ENCODE measurements at regions not wholly inside any gene's neighbourhood (a gene's known extent, or its start where the extent isn't known, plus 50 kb on each side); places are given as distances from the start of the nearest gene placed in this dataset.

DNA sequence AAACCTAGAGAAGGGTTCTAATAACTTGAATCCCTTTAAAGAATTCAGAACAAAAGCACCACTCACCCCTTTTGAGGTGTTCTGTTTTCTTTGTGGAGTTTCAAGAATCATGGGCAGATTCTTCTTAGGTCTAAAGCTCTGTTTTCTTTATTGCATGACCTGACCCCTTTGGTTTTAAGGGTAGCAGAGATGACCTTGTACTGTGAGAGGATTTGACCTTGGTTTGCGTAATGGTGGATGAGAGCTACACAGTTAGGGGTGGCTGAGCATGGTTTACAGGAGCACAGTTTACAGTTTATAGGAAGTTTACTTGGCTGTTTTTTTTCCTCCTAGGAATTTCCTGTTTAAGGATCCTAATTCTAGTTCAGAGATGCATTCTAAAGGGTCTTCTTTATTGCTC, 1095.6 kb upstream of the NRXN1 start:
- ATAC-seq (ENCODE audit: low FRiP score) (no peak), DNase-seq (ENCODE audit: low spot score) (no peak)
- TF ChIP-seq, protein P1, sequence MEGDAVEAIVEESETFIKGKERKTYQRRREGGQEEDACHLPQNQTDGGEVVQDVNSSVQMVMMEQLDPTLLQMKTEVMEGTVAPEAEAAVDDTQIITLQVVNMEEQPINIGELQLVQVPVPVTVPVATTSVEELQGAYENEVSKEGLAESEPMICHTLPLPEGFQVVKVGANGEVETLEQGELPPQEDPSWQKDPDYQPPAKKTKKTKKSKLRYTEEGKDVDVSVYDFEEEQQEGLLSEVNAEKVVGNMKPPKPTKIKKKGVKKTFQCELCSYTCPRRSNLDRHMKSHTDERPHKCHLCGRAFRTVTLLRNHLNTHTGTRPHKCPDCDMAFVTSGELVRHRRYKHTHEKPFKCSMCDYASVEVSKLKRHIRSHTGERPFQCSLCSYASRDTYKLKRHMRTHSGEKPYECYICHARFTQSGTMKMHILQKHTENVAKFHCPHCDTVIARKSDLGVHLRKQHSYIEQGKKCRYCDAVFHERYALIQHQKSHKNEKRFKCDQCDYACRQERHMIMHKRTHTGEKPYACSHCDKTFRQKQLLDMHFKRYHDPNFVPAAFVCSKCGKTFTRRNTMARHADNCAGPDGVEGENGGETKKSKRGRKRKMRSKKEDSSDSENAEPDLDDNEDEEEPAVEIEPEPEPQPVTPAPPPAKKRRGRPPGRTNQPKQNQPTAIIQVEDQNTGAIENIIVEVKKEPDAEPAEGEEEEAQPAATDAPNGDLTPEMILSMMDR (IDR thresholded peaks at IDR 0.05): no peak

DNA sequence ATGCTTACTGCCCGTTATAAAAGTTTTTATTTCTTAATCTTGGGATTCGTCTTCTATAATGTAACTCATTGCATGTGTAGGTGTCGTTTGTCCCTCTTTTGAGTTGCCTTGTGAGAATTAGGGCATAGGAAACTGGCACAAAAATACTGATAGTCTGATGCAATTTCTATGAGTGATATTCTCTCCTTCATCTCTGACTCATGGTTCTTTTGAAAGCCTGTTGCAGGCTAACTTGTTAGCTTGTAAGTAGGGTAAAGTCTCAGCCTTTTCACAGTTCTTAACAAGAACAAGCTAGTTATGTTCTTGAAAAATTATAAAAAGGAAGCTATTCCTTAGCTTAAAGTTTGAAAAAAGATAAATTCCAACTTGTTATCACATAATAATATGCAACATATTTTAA, 1085.4 kb upstream of the NRXN1 start:
- ATAC-seq (ENCODE audit: low FRiP score): no peak
- DNase-seq (ENCODE audit: low spot score): no peak
- TF ChIP-seq, protein P1 (IDR thresholded peaks at IDR 0.05): no peak

DNA sequence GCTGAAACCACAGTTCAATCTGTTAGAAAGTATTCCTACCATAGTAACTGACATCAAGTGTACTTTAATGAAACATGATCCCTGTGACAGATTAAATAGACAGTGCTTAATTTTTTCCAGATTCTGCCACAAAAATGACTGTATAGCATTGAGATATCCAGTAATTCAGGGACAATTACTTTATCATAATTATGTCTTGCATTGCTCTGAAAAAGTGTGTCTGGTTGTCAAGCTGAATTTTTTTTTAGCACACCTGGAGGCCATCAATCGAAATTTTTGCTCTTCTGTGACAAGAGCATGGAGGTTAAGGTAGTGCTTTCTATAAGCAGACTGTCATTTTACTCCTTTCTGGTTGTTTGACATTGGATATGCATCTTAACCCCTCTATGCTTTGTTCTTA, 1083.8 kb upstream of the NRXN1 start:
- no peak for ATAC-seq (ENCODE audit: low FRiP score)
- no peak for DNase-seq (ENCODE audit: low spot score)
- TF ChIP-seq, protein P1 (IDR thresholded peaks at IDR 0.05): no peak

GRCh38 chr2:52113338-52113737, 1081.4 kb upstream of the NRXN1 start:
- ATAC-seq (ENCODE audit: low FRiP score) (no peak), DNase-seq (ENCODE audit: low spot score) (no peak)
- TF ChIP-seq, protein P1 (IDR thresholded peaks at IDR 0.05): no peak

GRCh38 chr2:52112141-52112540, 1080.2 kb upstream of the NRXN1 start:
- ATAC-seq (ENCODE audit: low FRiP score): no peak
- TF ChIP-seq, protein P1 (IDR thresholded peaks at IDR 0.05): no peak
- no peak for DNase-seq (ENCODE audit: low spot score)

DNA sequence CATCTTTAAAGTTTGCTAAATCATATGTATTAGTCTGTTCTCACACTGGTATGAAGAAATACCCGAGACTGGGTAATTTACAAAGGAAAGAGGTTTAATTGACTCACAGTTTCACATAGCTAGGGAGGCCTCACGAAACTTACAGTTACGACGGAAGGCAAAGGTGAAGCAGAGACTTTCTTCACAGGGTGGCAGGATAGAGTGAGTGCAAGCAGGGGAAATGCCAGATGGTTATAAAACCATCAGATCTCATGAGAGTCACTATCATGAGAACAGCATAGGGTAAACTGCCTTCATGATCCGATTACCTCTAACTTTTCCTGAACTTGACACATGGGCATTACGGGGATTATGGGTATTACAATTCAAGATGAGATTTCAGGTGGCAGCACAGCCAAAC, 1075.2 kb upstream of the NRXN1 start:
- ATAC-seq (ENCODE audit: low FRiP score) (no peak), DNase-seq (ENCODE audit: low spot score) (no peak)
- TF ChIP-seq, protein P1 (IDR thresholded peaks at IDR 0.05): no peak

DNA sequence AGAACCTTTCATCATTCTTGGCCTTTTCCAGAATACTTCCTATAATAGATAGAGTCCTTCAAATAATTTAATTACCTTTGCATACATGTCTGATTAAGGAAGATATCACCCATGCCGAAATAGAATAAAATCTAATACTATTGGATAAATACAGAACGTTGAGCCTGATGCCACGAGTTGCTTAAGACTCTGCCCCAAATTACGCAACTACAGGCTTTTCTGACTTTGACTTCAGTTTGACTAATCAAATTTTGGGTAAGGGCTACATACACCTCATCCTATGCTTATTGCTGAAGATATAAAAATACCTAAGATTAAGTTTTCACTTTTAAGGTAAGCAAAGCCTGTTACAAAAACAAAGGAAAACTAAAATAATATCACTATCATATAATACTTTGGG, 1065.1 kb upstream of the NRXN1 start:
- TF ChIP-seq, protein P1 (IDR thresholded peaks at IDR 0.05): no peak

More for the DNA sequence above, 1065.1 kb upstream of the NRXN1 start:
- DNase-seq (ENCODE audit: low spot score): no peak
- no peak for ATAC-seq (ENCODE audit: low FRiP score)

Data from omental fat pad (tissue), 3 donors.